HG03196 (cell line): ENCODE measurements at regions not wholly inside any gene's neighbourhood (a gene's known extent, or its start where the extent isn't known, plus 50 kb on each side); places are given as distances from the start of the nearest gene placed in this dataset.
"Not testable (repeated sequence)": the region's sequence is repeated elsewhere in the genome, so short reads cannot be mapped to it uniquely, and the experiment has no call there.

Experiments
- ATAC-seq: cut with Tn5 transposase; IDR thresholded peaks from one replicate; pipeline ENCODE4 v1.9.1; 2021; ENCODE audit not compliant: unreplicated experiment

GRCh38 chr1:199573047-199573446, 454.5 kb upstream of the NR5A2 start:
- ATAC-seq: no peak

- no peak for ATAC-seq
Observed at GRCh38 chr1:199574950-199575349, 452.6 kb upstream of the NR5A2 start.

- ATAC-seq: no peak
Observed at GRCh38 chr1:199580300-199580699, 447.2 kb upstream of the NR5A2 start.

- no peak for ATAC-seq
Observed at GRCh38 chr1:199585392-199585791, 442.1 kb upstream of the NR5A2 start.

GRCh38 chr1:199590708-199591107, 436.8 kb upstream of the NR5A2 start:
- peak; percentile 88 for ATAC-seq

- no peak for ATAC-seq
Observed at GRCh38 chr1:199591468-199591867, 436.0 kb upstream of the NR5A2 start.

GRCh38 chr1:199593475-199593874, 434.0 kb upstream of the NR5A2 start:
- ATAC-seq: no peak

- ATAC-seq: not testable (repeated sequence)
Observed at GRCh38 chr1:199596448-199596847, 431.1 kb upstream of the NR5A2 start.

GRCh38 chr1:199597152-199597551, 430.4 kb upstream of the NR5A2 start:
- ATAC-seq: no peak

GRCh38 chr1:199608414-199608813, 419.1 kb upstream of the NR5A2 start:
- ATAC-seq: no peak

GRCh38 chr1:199612976-199613774, 414.3 kb upstream of the NR5A2 start:
- ATAC-seq: no peak

GRCh38 chr1:199616947-199617346, 410.6 kb upstream of the NR5A2 start:
- no peak for ATAC-seq

GRCh38 chr1:199619223-199619622, 408.3 kb upstream of the NR5A2 start:
- ATAC-seq: no peak

GRCh38 chr1:199626228-199626627, 401.3 kb upstream of the NR5A2 start:
- ATAC-seq: not testable (repeated sequence)

- ATAC-seq: no peak
Observed at GRCh38 chr1:199629624-199630023, 397.9 kb upstream of the NR5A2 start.

GRCh38 chr1:199639453-199639852, 388.1 kb upstream of the NR5A2 start:
- ATAC-seq: no peak

- ATAC-seq: no peak
Observed at GRCh38 chr1:199641531-199641930, 386.0 kb upstream of the NR5A2 start.

GRCh38 chr1:199644912-199645311, 382.6 kb upstream of the NR5A2 start:
- ATAC-seq: no peak

- ATAC-seq: no peak
Observed at GRCh38 chr1:199646761-199647160, 380.7 kb upstream of the NR5A2 start.

- no peak for ATAC-seq
Observed at GRCh38 chr1:199657449-199657848, 370.1 kb upstream of the NR5A2 start.

- no peak for ATAC-seq
Observed at GRCh38 chr1:199660071-199660470, 367.4 kb upstream of the NR5A2 start.

GRCh38 chr1:199665371-199665770, 362.1 kb upstream of the NR5A2 start:
- no peak for ATAC-seq

- no peak for ATAC-seq
Observed at GRCh38 chr1:199667089-199667488, 360.4 kb upstream of the NR5A2 start.
